HEK293T (cell line): ENCODE measurements at regions not wholly inside any gene's neighbourhood (a gene's known extent, or its start where the extent isn't known, plus 50 kb on each side); places are given as distances from the start of the nearest gene placed in this dataset.

ENCODE experiments used
- CTCF ChIA-PET: fragments of 350-600 bp; formaldehyde crosslinking; extraction: SDS; loops from one replicate; lab custom pipeline; 2021; ENCODE audit warnings: antibody characterized with exemption, inconsistent platforms; lab: Yijun Ruan, JAX
- POLR2A ChIA-PET: fragments of 350-600 bp; formaldehyde crosslinking; extraction: SDS; loops from one replicate; lab custom pipeline; 2020; ENCODE audit warnings: antibody characterized with exemption, inconsistent platforms; lab: Yijun Ruan, JAX
- DNase-seq: peaks from one replicate; pipeline ENCODE4 v3.0.0; 2012; ENCODE audit warnings: mixed read lengths; ENCODE audit errors: extremely low spot score
- ARNT ChIP-seq: fragments of 450-650 bp; IDR thresholded peaks from 2 replicates; pipeline ENCODE4 v1.6.1; 2017; ENCODE audit warnings: mild to moderate bottlenecking
- BHLHE40 ChIP-seq: fragments of 450-650 bp; IDR thresholded peaks from 2 replicates; pipeline ENCODE4 v1.6.1; 2016; ENCODE audit warnings: mild to moderate bottlenecking, moderate library complexity, borderline replicate concordance
- CTBP1 ChIP-seq: fragments of 450-650 bp; IDR thresholded peaks from 2 replicates; pipeline ENCODE4 v1.6.1; 2016; ENCODE audit warnings: borderline replicate concordance
- ELF4 ChIP-seq: fragments of 450-650 bp; IDR thresholded peaks from 2 replicates; pipeline ENCODE4 v1.6.1; 2017; ENCODE audit warnings: antibody characterized with exemption
- FOXA1 ChIP-seq: fragments of 450-650 bp; IDR thresholded peaks from 2 replicates; pipeline ENCODE4 v1.6.1; 2016; ENCODE audit warnings: mild to moderate bottlenecking
- FOXK2 ChIP-seq: fragments of 450-650 bp; IDR thresholded peaks from 2 replicates; pipeline ENCODE4 v1.6.1; 2016; ENCODE audit warnings: mild to moderate bottlenecking
- FOXM1 ChIP-seq: fragments of 450-650 bp; IDR thresholded peaks from 2 replicates; pipeline ENCODE4 v1.6.1; 2017; ENCODE audit warnings: mild to moderate bottlenecking, borderline replicate concordance
- HDGF ChIP-seq: fragments of 450-650 bp; IDR thresholded peaks from 2 replicates; pipeline ENCODE4 v1.6.1; 2017; ENCODE audit warnings: antibody characterized with exemption, borderline replicate concordance
- L3MBTL2 ChIP-seq: fragments of 450-650 bp; conservative IDR thresholded peaks from 2 replicates; pipeline ENCODE4 v1.6.1; 2016; ENCODE audit warnings: mild to moderate bottlenecking
- LEF1 ChIP-seq: fragments of 450-650 bp; IDR thresholded peaks from 2 replicates; pipeline ENCODE4 v1.6.1; 2017; ENCODE audit warnings: mild to moderate bottlenecking, borderline replicate concordance
- NFRKB ChIP-seq: fragments of 450-650 bp; IDR thresholded peaks from 2 replicates; pipeline ENCODE4 v1.6.1; 2016; ENCODE audit warnings: mild to moderate bottlenecking, moderate library complexity
- SP1 ChIP-seq: fragments of 450-650 bp; IDR thresholded peaks from 2 replicates; pipeline ENCODE4 v1.6.1; 2017
- SUZ12 ChIP-seq: fragments of 450-650 bp; IDR thresholded peaks from 2 replicates; pipeline ENCODE4 v1.6.1; 2016; ENCODE audit warnings: mild to moderate bottlenecking
- TARDBP ChIP-seq: fragments of 450-650 bp; IDR thresholded peaks from 2 replicates; pipeline ENCODE4 v1.6.1; 2016
- ZNF384 ChIP-seq: fragments of 450-650 bp; IDR thresholded peaks from 2 replicates; pipeline ENCODE4 v1.6.1; 2016
- TF ChIP-seq, protein P1 (sequence below): fragments of 450-650 bp; IDR thresholded peaks from 2 replicates; pipeline ENCODE4 v1.6.1; 2016

DNA sequence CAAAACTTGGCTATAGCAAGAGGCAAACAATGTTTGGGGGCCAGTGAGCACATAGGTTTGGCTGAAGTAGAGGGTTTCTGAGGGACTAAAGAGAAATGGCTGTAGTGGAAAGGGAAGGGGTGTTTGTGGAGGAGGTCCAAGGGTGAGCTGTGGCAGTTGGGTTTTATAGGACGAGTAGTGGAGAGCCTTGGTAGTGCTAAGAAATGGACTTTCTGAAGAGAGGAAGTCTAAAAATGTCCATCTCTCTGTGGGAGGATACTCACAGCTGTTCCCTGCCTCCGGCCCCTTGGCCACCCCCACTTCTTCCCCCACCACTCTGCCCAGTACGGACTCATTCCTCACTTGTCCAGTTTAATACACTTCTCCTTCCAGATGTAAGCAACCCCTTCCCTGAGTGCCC is 64.3 kb downstream of the ZNF22 start:
- CTCF ChIA-PET, result no interaction called here
- TF ChIP-seq FOXK2 (no peak), L3MBTL2 (no peak), NFRKB (no peak), BHLHE40 (no peak), ELF4 (no peak), SUZ12 (no peak), FOXM1 (no peak), ZNF384 (no peak), HDGF (no peak), CTBP1 (no peak), SP1 (no peak), TARDBP (no peak), FOXA1 (no peak), ARNT (no peak), LEF1 (no peak)
- TF ChIP-seq, protein P1, sequence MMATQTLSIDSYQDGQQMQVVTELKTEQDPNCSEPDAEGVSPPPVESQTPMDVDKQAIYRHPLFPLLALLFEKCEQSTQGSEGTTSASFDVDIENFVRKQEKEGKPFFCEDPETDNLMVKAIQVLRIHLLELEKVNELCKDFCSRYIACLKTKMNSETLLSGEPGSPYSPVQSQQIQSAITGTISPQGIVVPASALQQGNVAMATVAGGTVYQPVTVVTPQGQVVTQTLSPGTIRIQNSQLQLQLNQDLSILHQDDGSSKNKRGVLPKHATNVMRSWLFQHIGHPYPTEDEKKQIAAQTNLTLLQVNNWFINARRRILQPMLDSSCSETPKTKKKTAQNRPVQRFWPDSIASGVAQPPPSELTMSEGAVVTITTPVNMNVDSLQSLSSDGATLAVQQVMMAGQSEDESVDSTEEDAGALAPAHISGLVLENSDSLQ, result no peak
- no peak for DNase-seq
- POLR2A ChIA-PET, result no interaction called here

DNA sequence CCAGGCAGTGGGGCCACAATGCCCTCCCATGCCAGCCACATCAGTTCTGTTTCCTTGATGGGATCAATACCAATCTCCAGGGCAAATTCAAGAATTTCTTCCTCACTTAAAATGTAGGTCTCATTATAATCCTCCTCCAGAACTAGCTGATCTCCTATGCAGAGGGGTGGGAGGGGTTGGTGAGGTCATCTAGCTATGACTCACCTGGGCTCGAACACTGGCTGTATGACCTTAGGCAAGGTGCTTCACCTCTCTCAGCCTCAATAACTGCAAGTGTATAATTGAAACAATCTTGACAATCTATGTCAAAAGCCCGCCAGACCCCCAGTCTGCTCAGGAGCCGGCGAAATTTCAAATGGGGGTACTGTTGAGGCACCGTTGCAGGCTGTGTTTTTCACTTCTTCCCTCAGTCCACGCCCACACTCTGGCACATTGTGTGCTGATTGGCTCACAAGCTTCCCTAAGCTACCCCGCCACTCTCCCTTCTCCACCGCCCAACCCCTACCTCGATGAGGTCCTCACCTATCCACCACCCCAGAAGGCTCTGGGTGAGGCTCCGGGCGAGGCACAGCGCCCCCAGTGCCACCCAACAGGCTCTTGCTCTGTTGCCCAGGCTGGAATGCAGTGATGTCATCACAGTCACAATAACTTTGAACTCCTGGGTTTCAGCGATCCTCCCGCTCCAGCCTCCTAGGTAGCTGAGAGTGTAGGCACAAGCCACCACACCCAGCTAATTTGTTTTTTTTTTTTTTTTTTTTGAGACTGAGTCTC is 70.5 kb downstream of the ZNF22 start:
- no peak for TF ChIP-seq ZNF384
- no peak for TF ChIP-seq NFRKB
- no peak for TF ChIP-seq BHLHE40
- no peak for TF ChIP-seq CTBP1
- no peak for TF ChIP-seq FOXA1
- TF ChIP-seq FOXK2, result no peak
- POLR2A ChIA-PET, result no interaction called here
- DNase-seq, result no peak
- CTCF ChIA-PET, result no interaction called here

DNA sequence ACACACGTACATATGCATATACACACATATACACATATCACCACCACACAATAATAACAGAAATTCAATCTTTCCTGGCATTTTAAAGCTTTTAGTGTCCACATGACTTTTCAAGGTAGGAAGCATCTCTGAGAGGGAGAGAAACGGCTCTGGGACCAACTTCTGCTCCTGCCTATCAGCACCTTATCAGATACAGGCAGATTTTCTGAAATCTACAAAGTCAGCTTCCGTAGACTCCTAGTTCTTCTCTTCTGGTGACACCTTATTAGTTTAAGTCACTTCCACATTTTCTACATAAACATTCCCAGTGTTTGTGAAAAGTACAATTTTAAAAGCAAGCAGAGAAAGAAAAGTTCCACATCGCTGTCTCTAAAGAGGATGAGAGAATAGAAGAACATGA is 74.5 kb downstream of the ZNF22 start:
- CTCF ChIA-PET, result no interaction called here
- TF ChIP-seq, protein P1, result no peak
- TF ChIP-seq HDGF (no peak), FOXM1 (no peak), NFRKB (no peak), BHLHE40 (no peak), FOXK2 (no peak), CTBP1 (no peak), SP1 (no peak), FOXA1 (no peak), L3MBTL2 (no peak), LEF1 (no peak), ARNT (no peak), ZNF384 (no peak), SUZ12 (no peak), ELF4 (no peak), TARDBP (no peak)
- DNase-seq, result no peak
- POLR2A ChIA-PET, result no interaction called here

DNA sequence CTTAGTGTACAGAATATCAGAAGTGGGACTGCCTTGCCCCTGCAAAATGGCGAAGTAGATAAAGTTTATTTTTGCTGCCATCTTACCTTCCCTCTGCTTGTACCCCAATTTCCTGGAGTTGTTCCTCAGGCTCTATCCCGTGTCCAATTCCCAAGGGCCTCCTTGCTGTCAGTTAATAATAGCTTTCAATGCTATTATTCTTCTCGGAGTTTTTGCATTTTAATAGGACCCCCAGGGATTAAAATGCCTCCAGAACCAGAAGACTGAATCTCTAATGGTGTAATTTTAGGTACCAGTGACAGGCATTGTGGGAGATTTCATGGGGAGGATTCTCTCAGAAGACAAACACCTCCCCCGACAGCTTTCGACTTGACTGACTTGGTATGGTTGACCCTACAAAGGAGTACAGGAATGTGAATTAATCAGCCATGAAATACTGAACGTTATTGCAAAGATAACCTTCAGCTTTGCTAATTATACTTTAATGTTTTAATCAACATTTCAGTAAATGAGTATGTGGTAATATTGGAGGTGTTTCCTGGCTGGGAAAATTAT is 75.2 kb downstream of the ZNF22 start:
- CTCF ChIA-PET, result no interaction called here
- POLR2A ChIA-PET, result no interaction called here
- DNase-seq, result no peak
- TF ChIP-seq ARNT, result no peak
- TF ChIP-seq SUZ12, result no peak
- TF ChIP-seq HDGF, result no peak
- no peak for TF ChIP-seq FOXM1
- TF ChIP-seq NFRKB, result no peak
- TF ChIP-seq ZNF384, result no peak
- no peak for TF ChIP-seq TARDBP
- TF ChIP-seq LEF1, result no peak

DNA sequence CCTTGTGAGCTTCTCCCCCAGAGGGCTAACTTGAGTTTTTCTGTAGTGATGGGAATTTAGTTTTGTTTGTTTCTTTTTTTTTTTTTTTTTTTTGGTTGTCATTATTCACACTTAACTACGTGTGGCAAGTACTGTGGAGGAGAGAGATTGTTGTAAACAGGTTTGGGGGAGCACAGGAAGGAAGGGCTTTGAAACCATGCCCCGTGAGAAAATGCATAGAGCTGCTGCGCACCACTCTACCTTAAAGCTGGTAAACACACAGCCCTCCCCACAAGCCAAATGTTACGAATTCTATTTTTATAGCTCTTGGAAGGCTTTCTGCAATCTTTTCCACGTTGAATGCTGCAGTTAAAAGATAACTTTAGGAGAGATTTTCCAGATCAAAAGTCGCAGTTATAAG is 76.2 kb downstream of the ZNF22 start:
- ChIA-PET CTCF (no interaction called here), POLR2A (no interaction called here)
- no peak for DNase-seq
- no peak for TF ChIP-seq CTBP1
- TF ChIP-seq, protein P1, result no peak
- no peak for TF ChIP-seq ELF4
- TF ChIP-seq L3MBTL2, result no peak
- no peak for TF ChIP-seq SUZ12
- no peak for TF ChIP-seq BHLHE40
- no peak for TF ChIP-seq SP1
- no peak for TF ChIP-seq ARNT
- TF ChIP-seq NFRKB, result no peak
- TF ChIP-seq FOXM1, result no peak
- TF ChIP-seq HDGF, result no peak
- no peak for TF ChIP-seq FOXK2

DNA sequence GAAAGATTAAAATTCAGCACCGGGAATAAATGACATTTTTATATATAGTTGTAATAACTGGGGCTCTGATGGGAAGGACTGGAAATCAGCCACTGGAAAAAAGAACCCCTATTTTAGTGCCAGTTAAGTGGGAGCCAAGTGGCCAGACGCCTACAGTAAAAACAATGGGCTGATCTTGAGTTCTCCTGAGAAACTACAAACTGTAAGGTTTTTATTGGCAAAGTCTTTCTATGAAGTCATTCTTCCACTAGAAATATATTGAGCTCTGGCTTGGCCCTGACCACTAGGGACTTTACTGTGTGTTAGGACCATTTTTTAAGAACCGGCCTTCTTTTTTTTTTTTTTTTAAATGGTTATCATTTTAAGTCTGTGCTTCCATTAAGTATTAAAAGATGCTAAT is 79.6 kb downstream of the ZNF22 start:
- TF ChIP-seq HDGF, result no peak
- no peak for TF ChIP-seq L3MBTL2
- no peak for TF ChIP-seq FOXA1
- TF ChIP-seq LEF1, result no peak
- no peak for TF ChIP-seq BHLHE40
- no peak for TF ChIP-seq NFRKB
- no peak for TF ChIP-seq ELF4
- TF ChIP-seq FOXK2, result no peak
- TF ChIP-seq, protein P1, result no peak
- no peak for TF ChIP-seq SUZ12
- ChIA-PET POLR2A (no interaction called here), CTCF (no interaction called here)
- no peak for DNase-seq
